MM.1S (cell line): ENCODE measurements at regions not wholly inside any gene's neighbourhood (a gene's known extent, or its start where the extent isn't known, plus 50 kb on each side); places are given as distances from the start of the nearest gene placed in this dataset.

Experiments used
- DNase-seq: peaks from one replicate; pipeline ENCODE4 v3.0.0-alpha.2; 2015
- H2AFZ ChIP-seq: fragments of 300-600 bp; sonication (generic); 2 replicates; pipeline ENCODE4 v1.6.0; 2016; ENCODE audit warnings: antibody characterized with exemption, low read length
- H3F3A ChIP-seq: fragments of 300-600 bp; sonication (generic); 2 replicates; pipeline ENCODE4 v1.6.1; 2016; ENCODE audit warnings: mild to moderate bottlenecking, antibody characterized with exemption, low read length, moderate library complexity, mixed read lengths; ENCODE audit not compliant: insufficient read depth
- H3K27ac ChIP-seq: fragments of 300-600 bp; sonication (generic); 2 replicates; pipeline ENCODE4 v1.5.1; 2016; ENCODE audit warnings: mild to moderate bottlenecking, low read length
- H3K27me3 ChIP-seq: fragments of 300-600 bp; sonication (generic); replicated peaks from 2 replicates; pipeline ENCODE4 v1.6.0; 2016; ENCODE audit warnings: low read length; ENCODE audit not compliant: insufficient read depth
- H3K36me3 ChIP-seq: fragments of 300-600 bp; sonication (generic); replicated peaks from 2 replicates; pipeline ENCODE4 v1.6.1; 2016; ENCODE audit warnings: mild to moderate bottlenecking, low read length, mixed read lengths; ENCODE audit not compliant: insufficient read depth
- H3K4me1 ChIP-seq: fragments of 300-600 bp; sonication (generic); 2 replicates; pipeline ENCODE4 v1.6.1; 2016; ENCODE audit warnings: low read length, mixed read lengths
- H3K4me2 ChIP-seq: fragments of 300-600 bp; sonication (generic); 2 replicates; pipeline ENCODE4 v1.6.0; 2016; ENCODE audit warnings: low read depth, low read length
- H3K4me3 ChIP-seq: fragments of 300-600 bp; sonication (generic); 2 replicates; pipeline ENCODE4 v1.5.1; 2016; ENCODE audit warnings: low read length, mixed read lengths
- H3K79me2 ChIP-seq: fragments of 300-600 bp; sonication (generic); 2 replicates; pipeline ENCODE4 v1.6.1; 2016; ENCODE audit warnings: mixed run types, low read length, mixed read lengths
- H3K9ac ChIP-seq: fragments of 300-600 bp; sonication (generic); 2 replicates; pipeline ENCODE4 v1.6.1; 2016; ENCODE audit warnings: low read length, mixed read lengths
- H3K9me2 ChIP-seq: fragments of 300-600 bp; sonication (generic); replicated peaks from 2 replicates; pipeline ENCODE4 v1.6.1; 2016; ENCODE audit warnings: mild to moderate bottlenecking, low read length, mixed read lengths; ENCODE audit not compliant: insufficient read depth
- H3K9me3 ChIP-seq: fragments of 300-600 bp; sonication (generic); replicated peaks from 2 replicates; pipeline ENCODE4 v1.6.1; 2016; ENCODE audit warnings: mild to moderate bottlenecking, low read length, mixed read lengths; ENCODE audit not compliant: insufficient read depth
- H4K20me1 ChIP-seq: fragments of 300-600 bp; sonication (generic); 2 replicates; pipeline ENCODE4 v1.6.1; 2016; ENCODE audit warnings: mild to moderate bottlenecking, low read length, moderate library complexity, mixed read lengths; ENCODE audit not compliant: insufficient read depth
- EZH2 ChIP-seq: fragments of 300-600 bp; sonication (generic); optimal IDR thresholded peaks from 2 replicates; pipeline ENCODE3; 2017; ENCODE audit warnings: low read depth, mild to moderate bottlenecking, antibody characterized with exemption, low read length, mixed read lengths
- EZH2phosphoT487 ChIP-seq: fragments of 300-600 bp; sonication (generic); IDR thresholded peaks from 2 replicates; pipeline ENCODE4 v1.6.1; 2018; ENCODE audit warnings: antibody characterized with exemption, low read length
- TF ChIP-seq, protein P1 (sequence below): fragments of 300-600 bp; sonication (generic); IDR thresholded peaks from 2 replicates; pipeline ENCODE4 v1.5.1; 2016; ENCODE audit warnings: antibody characterized with exemption, low read length, mixed read lengths

DNA sequence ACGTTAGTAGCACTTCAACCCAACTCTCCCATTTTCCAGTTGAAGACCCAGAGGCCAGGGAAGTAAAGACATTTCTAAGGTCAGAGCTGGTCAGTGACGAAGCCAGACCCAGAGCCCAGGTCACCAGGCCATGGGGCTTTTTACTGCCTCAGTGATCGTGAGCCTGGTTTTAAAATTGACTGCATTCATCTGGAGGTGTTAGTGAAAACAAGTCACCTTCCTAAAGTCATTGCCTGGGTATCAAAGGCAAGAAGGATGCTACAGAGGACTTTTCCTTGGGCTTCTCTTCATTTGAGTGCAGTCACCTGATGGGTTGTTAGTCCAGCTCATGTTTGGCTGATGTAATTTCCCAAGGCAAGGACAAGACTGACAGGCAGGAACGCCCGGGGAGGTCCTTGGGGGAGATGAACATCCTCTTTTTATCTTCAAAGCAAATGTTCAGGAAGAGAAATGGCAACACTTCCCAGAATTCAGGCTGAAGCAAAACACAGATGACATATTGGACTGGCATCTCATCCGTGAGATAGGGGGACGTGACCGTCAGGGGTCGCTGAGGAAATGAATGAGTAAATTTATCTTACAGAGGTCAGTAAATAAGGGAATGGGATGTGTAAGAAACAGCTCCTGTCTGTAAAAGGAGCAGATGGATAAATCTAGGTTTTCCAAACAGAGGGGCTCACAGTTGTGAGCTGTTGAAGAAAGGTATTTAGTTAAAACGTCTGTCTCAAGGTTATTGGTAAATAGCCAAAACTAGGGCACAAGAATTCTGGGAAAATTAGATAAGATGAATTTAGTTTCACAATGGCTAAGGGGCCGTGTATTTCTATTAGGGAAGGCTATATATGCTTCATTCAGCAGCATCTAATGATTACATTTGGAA lies 201.2 kb downstream of the OPA1 start:
- Histone ChIP-seq H3K27ac (no peak overlapping the region), H3K36me3 (no peaks in the 10 kb centered on the region), H3K9me2 (no peaks in the 10 kb centered on the region), H3K4me3 (no peak overlapping the region), H3K79me2 (no peaks in the 10 kb centered on the region), H3K9me3 (no peaks in the 10 kb centered on the region), H3F3A (no peaks in the 10 kb centered on the region), H3K4me1 (no peaks in the 10 kb centered on the region), H4K20me1 (no peaks in the 10 kb centered on the region), H3K9ac (no peak overlapping the region), H3K4me2 (no peak overlapping the region), H2AFZ (no peak overlapping the region), H3K27me3 (no peaks in the 10 kb centered on the region)
- DNase-seq: no peak
- TF ChIP-seq, protein P1, sequence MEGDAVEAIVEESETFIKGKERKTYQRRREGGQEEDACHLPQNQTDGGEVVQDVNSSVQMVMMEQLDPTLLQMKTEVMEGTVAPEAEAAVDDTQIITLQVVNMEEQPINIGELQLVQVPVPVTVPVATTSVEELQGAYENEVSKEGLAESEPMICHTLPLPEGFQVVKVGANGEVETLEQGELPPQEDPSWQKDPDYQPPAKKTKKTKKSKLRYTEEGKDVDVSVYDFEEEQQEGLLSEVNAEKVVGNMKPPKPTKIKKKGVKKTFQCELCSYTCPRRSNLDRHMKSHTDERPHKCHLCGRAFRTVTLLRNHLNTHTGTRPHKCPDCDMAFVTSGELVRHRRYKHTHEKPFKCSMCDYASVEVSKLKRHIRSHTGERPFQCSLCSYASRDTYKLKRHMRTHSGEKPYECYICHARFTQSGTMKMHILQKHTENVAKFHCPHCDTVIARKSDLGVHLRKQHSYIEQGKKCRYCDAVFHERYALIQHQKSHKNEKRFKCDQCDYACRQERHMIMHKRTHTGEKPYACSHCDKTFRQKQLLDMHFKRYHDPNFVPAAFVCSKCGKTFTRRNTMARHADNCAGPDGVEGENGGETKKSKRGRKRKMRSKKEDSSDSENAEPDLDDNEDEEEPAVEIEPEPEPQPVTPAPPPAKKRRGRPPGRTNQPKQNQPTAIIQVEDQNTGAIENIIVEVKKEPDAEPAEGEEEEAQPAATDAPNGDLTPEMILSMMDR: no peak
- TF ChIP-seq EZH2phosphoT487 (no peak), EZH2 (no peak)

DNA sequence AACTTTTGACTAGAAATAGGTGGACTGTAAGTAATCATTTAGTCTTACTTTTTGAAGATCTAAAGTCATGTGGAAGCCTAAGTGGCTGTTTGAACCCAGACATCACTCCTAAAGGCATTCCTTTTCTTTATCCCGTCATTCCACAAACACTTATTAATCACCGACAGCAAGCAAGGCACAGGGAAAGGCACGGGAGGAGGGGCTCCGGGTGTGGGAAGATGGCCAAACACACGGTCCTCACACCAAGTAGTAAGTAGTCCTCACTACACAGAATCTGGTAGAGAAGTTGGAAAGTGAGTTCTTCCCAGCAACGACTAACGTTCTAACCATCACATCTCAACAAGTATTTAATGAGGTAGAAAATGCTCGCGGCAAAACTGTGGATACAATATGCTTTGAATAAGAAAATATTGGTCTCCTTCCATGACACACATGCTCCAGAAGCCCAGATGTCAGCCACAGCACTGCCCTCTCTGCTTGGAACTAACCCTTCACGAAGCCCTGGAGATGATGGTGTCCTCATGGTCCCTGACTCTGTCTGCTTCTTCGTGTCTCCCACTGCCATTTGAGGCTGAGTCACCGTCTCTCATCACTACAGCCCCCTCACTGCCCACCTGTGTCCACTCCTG lies 202.2 kb downstream of the OPA1 start:
- no peaks in the 10 kb centered on the region for H3F3A ChIP-seq
- H2AFZ ChIP-seq: no peak overlapping the region
- no peaks in the 10 kb centered on the region for H3K79me2 ChIP-seq
- no peaks in the 10 kb centered on the region for H4K20me1 ChIP-seq
- H3K4me3 ChIP-seq: no peak overlapping the region
- no peaks in the 10 kb centered on the region for H3K4me1 ChIP-seq
- no peak overlapping the region for H3K9ac ChIP-seq
- H3K27ac ChIP-seq: no peak overlapping the region
- H3K36me3 ChIP-seq: no peaks in the 10 kb centered on the region
- TF ChIP-seq, protein P1: no peak
- TF ChIP-seq EZH2phosphoT487: no peak
- TF ChIP-seq EZH2: no peak
- no peak overlapping the region for H3K4me2 ChIP-seq
- no peak for DNase-seq
- no peaks in the 10 kb centered on the region for H3K9me3 ChIP-seq
- no peaks in the 10 kb centered on the region for H3K27me3 ChIP-seq
- no peaks in the 10 kb centered on the region for H3K9me2 ChIP-seq

DNA sequence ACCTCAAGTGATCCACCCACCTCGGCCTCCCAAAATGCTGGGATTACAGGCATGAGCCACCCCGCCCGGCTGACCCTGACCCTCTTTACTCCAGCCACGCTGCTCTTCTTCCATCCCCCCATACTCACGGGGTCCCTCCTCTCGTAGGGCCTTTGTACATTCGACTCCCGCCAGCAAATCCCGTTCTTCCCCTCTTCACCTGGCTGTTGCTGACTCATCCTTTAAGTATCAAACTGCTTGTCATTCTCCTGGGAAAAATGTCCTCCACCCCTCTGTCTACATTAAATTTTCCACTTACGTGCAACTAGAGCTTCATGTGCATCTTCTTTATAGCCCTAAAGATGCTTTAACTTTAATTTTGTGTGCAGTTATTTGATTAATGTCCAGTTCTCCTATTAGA lies 203.1 kb downstream of the OPA1 start:
- no peak overlapping the region for H3K9ac ChIP-seq
- H3K27me3 ChIP-seq: no peaks in the 10 kb centered on the region
- H3K4me2 ChIP-seq: no peak overlapping the region
- TF ChIP-seq EZH2phosphoT487 (no peak), EZH2 (no peak)
- TF ChIP-seq, protein P1: no peak
- H4K20me1 ChIP-seq: no peaks in the 10 kb centered on the region
- no peaks in the 10 kb centered on the region for H3K9me2 ChIP-seq
- no peaks in the 10 kb centered on the region for H3K9me3 ChIP-seq
- no peak for DNase-seq
- H3K27ac ChIP-seq: no peak overlapping the region
- no peaks in the 10 kb centered on the region for H3K79me2 ChIP-seq
- H2AFZ ChIP-seq: no peak overlapping the region
- H3K4me1 ChIP-seq: no peaks in the 10 kb centered on the region
- H3K4me3 ChIP-seq: no peak overlapping the region
- H3K36me3 ChIP-seq: no peaks in the 10 kb centered on the region
- H3F3A ChIP-seq: no peaks in the 10 kb centered on the region
